NT2/D1 (cell line): ENCODE measurements at regions not wholly inside any gene's neighbourhood (a gene's known extent, or its start where the extent isn't known, plus 50 kb on each side); places are given as distances from the start of the nearest gene placed in this dataset.

Experiments
- DNase-seq: peaks from one replicate; pipeline ENCODE4 v3.0.0-alpha.2; 2011; ENCODE audit warnings: low read depth, low spot score
- H3K27me3 ChIP-seq: 2 replicates; pipeline ENCODE4 v1.6.0; 2011; ENCODE audit warnings: mild to moderate bottlenecking; ENCODE audit not compliant: insufficient read length, insufficient read depth
- H3K36me3 ChIP-seq: 2 replicates; pipeline ENCODE4 v1.6.1; 2011; ENCODE audit warnings: mild to moderate bottlenecking, low read length, mixed read lengths; ENCODE audit not compliant: insufficient read depth, insufficient read length
- H3K4me1 ChIP-seq: 2 replicates; pipeline ENCODE4 v1.5.1; 2011; ENCODE audit not compliant: insufficient read depth, insufficient read length
- H3K4me3 ChIP-seq: 2 replicates; pipeline ENCODE4 v1.5.1; 2011; ENCODE audit warnings: low read depth; ENCODE audit not compliant: insufficient read length
- H3K9ac ChIP-seq: 2 replicates; pipeline ENCODE4 v1.6.0; 2011; ENCODE audit warnings: low read depth; ENCODE audit not compliant: insufficient read length
- H3K9me3 ChIP-seq: 2 replicates; pipeline ENCODE4 v1.5.1; 2011; ENCODE audit warnings: mild to moderate bottlenecking, low read length; ENCODE audit not compliant: insufficient read depth
- SUZ12 ChIP-seq: IDR thresholded peaks from 2 replicates; pipeline ENCODE4 v1.6.1; 2011; ENCODE audit not compliant: insufficient read length, insufficient read depth; ENCODE audit errors: extremely low read depth
- YY1 ChIP-seq: IDR thresholded peaks from 2 replicates; pipeline ENCODE4 v1.6.1; 2011; ENCODE audit not compliant: insufficient read length, insufficient read depth
- ZNF274 ChIP-seq: IDR thresholded peaks from 2 replicates; pipeline ENCODE4 v1.6.1; 2011; ENCODE audit warnings: mild to moderate bottlenecking, low read depth, low read length

GRCh38 chr1:101300916-101301315 lies 64.1 kb downstream of the S1PR1 start:
- no peaks in the 10 kb centered on the region for H3K27me3 ChIP-seq
- TF ChIP-seq SUZ12 (no peak), YY1 (no peak), ZNF274 (no peak)
- DNase-seq: no peak
- H3K9ac ChIP-seq: no peak overlapping the region
- H3K9me3 ChIP-seq: no peaks in the 10 kb centered on the region
- no peak overlapping the region for H3K4me3 ChIP-seq
- H3K36me3 ChIP-seq: no peaks in the 10 kb centered on the region
- no peaks in the 10 kb centered on the region for H3K4me1 ChIP-seq

GRCh38 chr1:101301446-101302057 lies 64.7 kb downstream of the S1PR1 start:
- no peak for DNase-seq
- H3K4me3 ChIP-seq: no peak overlapping the region
- no peaks in the 10 kb centered on the region for H3K36me3 ChIP-seq
- no peaks in the 10 kb centered on the region for H3K27me3 ChIP-seq
- no peak overlapping the region for H3K9ac ChIP-seq
- H3K4me1 ChIP-seq: no peaks in the 10 kb centered on the region
- TF ChIP-seq YY1 (no peak), SUZ12 (no peak), ZNF274 (no peak)
- no peaks in the 10 kb centered on the region for H3K9me3 ChIP-seq

- TF ChIP-seq YY1: no peak
- no peak for TF ChIP-seq ZNF274
- no peak for TF ChIP-seq SUZ12
- no peak for DNase-seq
- H3K4me1 ChIP-seq: no peaks in the 10 kb centered on the region
Measured at GRCh38 chr1:101302831-101303511, 66.2 kb downstream of the S1PR1 start.

GRCh38 chr1:101307985-101308689 lies 71.3 kb downstream of the S1PR1 start:
- DNase-seq: no peak
- TF ChIP-seq YY1 (no peak), ZNF274 (no peak), SUZ12 (no peak)
- Histone ChIP-seq H3K9me3 (peaks cover 7% of the 10 kb centered on the region; the same call in 1 of the 2 replicates), H3K36me3 (no peaks in the 10 kb centered on the region), H3K4me3 (no peak overlapping the region), H3K9ac (no peak overlapping the region), H3K27me3 (no peaks in the 10 kb centered on the region), H3K4me1 (no peaks in the 10 kb centered on the region)

More at GRCh38 chr1:101302831-101303511, 66.2 kb downstream of the S1PR1 start:
- Histone ChIP-seq H3K36me3 (no peaks in the 10 kb centered on the region), H3K4me3 (no peak overlapping the region), H3K9ac (no peak overlapping the region), H3K9me3 (no peaks in the 10 kb centered on the region), H3K27me3 (no peaks in the 10 kb centered on the region)

- no peaks in the 10 kb centered on the region for H3K36me3 ChIP-seq
- H3K9ac ChIP-seq: no peak overlapping the region
- H3K4me1 ChIP-seq: no peaks in the 10 kb centered on the region
- H3K9me3 ChIP-seq: peaks cover 7% of the 10 kb centered on the region; the same call in 1 of the 2 replicates
- no peaks in the 10 kb centered on the region for H3K27me3 ChIP-seq
- no peak overlapping the region for H3K4me3 ChIP-seq
- no peak for DNase-seq
- TF ChIP-seq SUZ12 (no peak), YY1 (no peak), ZNF274 (no peak)
Measured at GRCh38 chr1:101308935-101309333, 72.1 kb downstream of the S1PR1 start.

- no peaks in the 10 kb centered on the region for H3K36me3 ChIP-seq
- H3K4me3 ChIP-seq: peak overlapping the region; percentile 41
- H3K4me1 ChIP-seq: no peaks in the 10 kb centered on the region
- peaks cover 7% of the 10 kb centered on the region; the same call in 1 of the 2 replicates for H3K9me3 ChIP-seq
- TF ChIP-seq YY1: no peak
- no peak for TF ChIP-seq SUZ12
- TF ChIP-seq ZNF274: no peak
- DNase-seq: peak; percentile 46
- peak overlapping the region; percentile 53 for H3K9ac ChIP-seq
- H3K27me3 ChIP-seq: no peaks in the 10 kb centered on the region
Measured at GRCh38 chr1:101309334-101310311, 72.8 kb downstream of the S1PR1 start.
